GM03348 (cell line): ENCODE measurements at regions not wholly inside any gene's neighbourhood (a gene's known extent, or its start where the extent isn't known, plus 50 kb on each side); places are given as distances from the start of the nearest gene placed in this dataset.

ENCODE experiments used
- DNase-seq: peaks from one replicate; pipeline ENCODE4 v3.0.0; 2012; ENCODE audit warnings: low spot score

GRCh38 chr2:38171208-38171855 is 95.4 kb upstream of the CYP1B1 start:
- DNase-seq, result no peak

- no peak for DNase-seq
Measured at GRCh38 chr2:38170733-38171132, 94.8 kb upstream of the CYP1B1 start.

DNA sequence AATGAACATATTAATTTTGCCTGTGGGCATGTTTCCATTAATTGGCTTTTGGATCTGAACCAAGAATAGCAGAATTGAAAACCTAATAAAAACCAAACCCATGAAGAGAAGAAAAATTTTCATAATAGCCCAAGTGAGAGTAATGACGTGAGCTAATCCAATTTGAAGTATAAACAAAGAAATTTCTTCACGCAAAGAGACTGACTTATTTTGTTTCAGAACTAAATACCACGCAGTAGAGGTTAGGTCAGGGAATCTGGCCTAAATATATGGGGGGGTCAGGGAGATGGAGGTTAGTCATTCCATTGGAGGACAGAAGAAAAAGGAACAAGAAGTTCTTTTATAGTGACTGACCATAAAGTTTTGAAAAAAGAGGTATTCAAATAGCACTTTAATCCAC is 94.1 kb upstream of the CYP1B1 start:
- DNase-seq, result no peak

GRCh38 chr2:38168710-38169480 is 92.9 kb upstream of the CYP1B1 start:
- DNase-seq, result peak; percentile 57

DNA sequence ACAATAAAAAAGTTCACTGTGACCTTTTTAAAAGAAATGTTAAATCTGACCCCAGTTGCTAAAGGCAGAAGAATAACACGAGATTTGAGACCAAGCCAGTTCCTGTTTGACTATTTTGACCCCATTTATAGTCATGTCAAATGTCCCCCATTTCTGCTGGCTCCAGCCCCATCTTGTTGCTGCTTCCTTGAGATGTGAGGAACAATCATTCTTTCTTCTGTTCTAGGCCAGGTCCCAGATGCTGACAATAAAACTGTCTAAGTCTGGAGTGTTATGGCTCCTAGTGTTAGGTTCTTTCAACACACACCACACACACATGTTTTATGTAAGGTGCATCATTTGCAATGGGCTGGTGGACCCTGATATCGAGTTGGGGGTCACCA is 92.0 kb upstream of the CYP1B1 start:
- DNase-seq, result no peak

DNA sequence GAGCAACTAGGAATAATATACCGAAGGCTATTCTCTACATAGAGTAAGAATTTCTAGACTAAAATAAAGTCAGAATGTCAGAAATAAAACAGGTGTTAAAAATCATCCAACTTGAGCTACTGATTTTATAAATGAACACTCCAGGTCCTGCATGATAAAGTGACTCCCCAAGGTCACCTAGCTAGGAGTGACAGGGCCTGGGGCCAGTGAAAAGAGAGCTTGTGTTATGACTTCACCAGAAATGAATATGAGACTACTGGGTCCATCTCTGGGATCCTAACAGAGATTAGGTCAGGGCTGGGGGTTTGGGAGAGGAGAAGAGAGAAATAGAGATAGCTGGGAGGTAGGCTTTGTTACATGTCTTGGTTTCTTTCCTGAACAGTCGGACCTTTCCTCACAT is 89.7 kb upstream of the CYP1B1 start:
- DNase-seq, result no peak

- DNase-seq, result no peak
Measured at GRCh38 chr2:38164881-38165280, 88.9 kb upstream of the CYP1B1 start.

GRCh38 chr2:38163579-38163978 is 87.6 kb upstream of the CYP1B1 start:
- no peak for DNase-seq

DNA sequence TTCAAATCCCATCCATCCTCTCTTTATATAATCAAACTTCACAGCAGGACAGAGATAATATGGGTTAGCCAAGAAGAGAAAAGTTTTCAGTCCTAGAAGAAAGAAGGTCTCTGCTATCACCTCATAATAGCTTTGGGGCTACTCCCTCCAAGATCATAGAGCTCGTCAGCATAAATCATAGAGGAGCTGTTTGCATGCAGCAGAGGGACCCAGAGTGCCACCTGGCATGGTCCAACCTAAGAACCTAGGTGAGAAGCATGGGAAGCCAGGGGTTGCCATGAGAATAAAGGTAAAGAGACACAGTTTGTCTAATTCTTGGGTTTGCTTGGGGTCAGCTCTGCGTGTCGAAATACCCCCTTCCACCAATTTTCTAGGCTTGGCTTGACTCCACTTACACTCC is 87.1 kb upstream of the CYP1B1 start:
- DNase-seq, result no peak

- no peak for DNase-seq
Measured at GRCh38 chr2:38160516-38160915, 84.6 kb upstream of the CYP1B1 start.

DNA sequence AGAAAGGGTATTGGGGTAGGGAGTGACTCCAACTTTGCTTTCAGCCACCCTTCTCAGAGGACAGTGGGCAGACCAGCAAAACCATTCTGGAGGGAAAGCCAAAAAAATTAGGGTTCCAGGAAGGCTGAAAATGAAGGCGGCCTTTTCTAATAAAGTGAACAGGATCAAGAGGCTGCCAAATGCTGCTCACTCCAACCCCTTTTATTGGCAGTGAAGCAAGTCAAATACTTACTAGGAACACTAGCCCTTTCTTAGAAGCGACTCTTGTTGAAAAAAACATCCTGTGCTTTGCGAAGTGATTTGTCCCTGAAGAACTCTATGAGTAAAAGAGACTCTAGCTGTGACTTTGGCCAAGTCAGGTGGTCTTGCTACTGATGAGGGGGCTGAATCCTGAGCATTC is 83.6 kb upstream of the CYP1B1 start:
- DNase-seq, result no peak

- no peak for DNase-seq
Measured at GRCh38 chr2:38159191-38159590, 83.2 kb upstream of the CYP1B1 start.

- no peak for DNase-seq
Measured at GRCh38 chr2:38158378-38159118, 82.6 kb upstream of the CYP1B1 start.

DNA sequence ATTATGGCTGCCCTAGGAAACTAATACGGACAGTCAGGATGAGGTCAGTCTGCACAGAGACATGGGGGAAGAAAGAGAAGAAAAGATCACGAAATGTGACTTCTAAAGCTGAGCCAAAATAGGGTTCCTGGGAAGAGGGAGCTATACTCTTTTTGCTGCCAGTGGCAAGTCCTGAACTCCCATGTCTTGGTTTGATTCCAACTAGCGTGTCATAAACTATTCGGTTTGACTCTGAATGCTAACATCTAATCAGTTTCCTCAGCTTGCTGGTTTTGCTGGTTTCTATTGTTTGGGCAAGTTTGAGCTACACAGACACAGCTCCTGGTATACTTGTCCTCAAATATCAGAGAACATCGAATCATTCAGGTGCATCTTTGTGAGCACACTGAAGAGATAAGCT is 80.5 kb upstream of the CYP1B1 start:
- no peak for DNase-seq

DNA sequence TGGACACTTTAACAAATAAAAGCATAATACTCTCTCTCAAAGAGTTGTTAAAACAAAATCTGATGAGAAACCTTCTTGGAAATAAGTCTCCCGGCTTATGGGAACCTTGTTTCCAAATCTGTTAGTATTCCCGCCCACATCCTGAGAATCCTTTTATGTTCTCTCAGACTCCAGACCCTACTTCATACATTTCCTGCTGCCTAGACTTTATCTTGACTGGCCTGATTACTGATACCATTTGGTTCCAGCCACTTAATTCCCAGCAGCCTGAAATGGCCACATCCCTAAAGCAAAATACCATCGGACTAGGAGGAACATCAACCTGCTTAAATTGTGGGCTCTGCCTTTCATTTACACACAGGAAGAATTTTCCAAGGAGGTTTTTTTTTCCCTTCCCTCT is 79.1 kb upstream of the CYP1B1 start:
- DNase-seq, result no peak

GRCh38 chr2:38154395-38154794 is 78.4 kb upstream of the CYP1B1 start:
- no peak for DNase-seq

GRCh38 chr2:38153476-38154135 is 77.7 kb upstream of the CYP1B1 start:
- no peak for DNase-seq

DNA sequence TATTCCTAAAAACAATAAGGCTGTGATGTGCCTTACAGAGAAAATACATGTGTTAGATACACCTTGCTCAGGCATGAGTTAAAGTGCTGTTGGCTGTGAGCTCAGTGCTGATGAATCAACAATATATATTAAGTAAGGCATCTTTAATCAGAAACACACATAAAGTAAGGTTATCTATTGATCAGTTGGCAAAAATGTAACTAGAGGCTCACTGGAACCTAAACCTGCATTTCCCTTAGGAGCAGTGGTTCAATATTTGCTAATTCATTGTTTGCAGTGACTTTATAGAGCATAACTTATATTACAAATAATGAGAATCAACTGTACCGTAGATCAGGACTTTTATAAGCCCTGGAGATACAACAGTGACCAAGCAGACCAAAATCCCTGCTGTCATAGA is 77.0 kb upstream of the CYP1B1 start:
- no peak for DNase-seq

GRCh38 chr2:38152035-38152434 is 76.1 kb upstream of the CYP1B1 start:
- DNase-seq, result no peak

GRCh38 chr2:38149531-38149930 is 73.6 kb upstream of the CYP1B1 start:
- DNase-seq, result no peak

DNA sequence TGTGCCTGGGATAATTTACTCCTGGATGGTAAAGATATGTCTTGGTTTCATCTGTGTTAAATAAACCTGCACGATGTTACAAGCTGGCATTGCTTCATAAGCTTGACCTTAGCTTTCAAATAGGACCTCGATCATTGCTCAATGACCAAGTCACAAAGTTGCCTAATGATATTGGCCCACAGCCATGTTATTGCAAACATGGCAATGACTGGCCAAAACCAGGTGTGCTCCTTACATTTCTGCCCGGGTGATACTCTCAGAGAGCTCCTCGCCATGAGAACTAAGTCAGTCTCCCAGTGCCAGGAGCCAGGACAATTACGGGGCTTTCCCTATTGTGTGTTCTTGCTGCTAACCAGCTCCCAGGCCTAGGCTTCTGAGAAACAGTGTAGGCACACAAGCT is 72.5 kb upstream of the CYP1B1 start:
- DNase-seq, result no peak

DNA sequence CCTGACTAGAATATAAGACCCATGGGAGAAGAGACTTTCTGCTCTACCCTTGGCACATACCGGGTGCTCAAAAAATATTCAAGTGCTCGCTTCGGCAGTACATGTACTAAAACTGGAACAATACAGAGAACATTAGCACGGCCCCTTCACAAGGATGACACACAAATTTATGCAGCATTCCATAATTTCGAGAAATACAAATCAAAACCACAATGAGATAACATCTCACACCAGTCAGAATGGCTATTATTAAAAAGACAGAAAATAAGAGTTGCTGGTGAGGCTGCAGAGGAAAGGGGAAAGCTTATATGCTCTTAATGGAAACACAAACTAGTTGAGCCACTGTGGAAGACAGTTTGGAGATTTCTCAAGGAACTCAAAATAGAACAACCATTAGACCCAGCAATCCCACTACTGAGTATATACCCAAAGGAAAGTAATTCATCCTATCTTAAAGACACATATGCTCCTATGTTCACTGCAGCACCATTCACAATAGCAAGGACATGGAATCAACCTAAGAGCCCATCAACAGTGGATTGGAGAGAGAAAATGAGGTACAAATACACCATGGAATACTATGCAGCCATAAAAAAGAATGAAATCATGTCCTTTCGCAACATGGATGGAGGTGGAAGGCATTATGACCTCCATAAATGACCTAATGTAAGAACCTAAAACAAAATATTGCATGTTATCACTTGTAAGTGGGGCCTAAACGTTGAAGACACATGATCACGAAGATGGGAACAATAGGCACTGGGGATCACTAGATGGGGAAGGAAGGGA is 71.6 kb upstream of the CYP1B1 start:
- no peak for DNase-seq
